K562 (cell line): ENCODE measurements at regions not wholly inside any gene's neighbourhood (a gene's known extent, or its start where the extent isn't known, plus 50 kb on each side); places are given as distances from the start of the nearest gene placed in this dataset.

Source experiments
- ATAC-seq: fragments of 200-7000 bp; cut with Tn5 transposase; 3 replicates; pipeline ENCODE4 v1.9.1; 2020; ENCODE audit warnings: moderate library complexity
- BruUV-seq: library from RNA; stranded (reverse); fragments of 400-500 nt; replicated peaks from 2 replicates; lab custom pipeline; 2021; lab: Mats Ljungman, UMichigan
- CTCF ChIA-PET: fragments of 300-600 bp; formaldehyde crosslinking; extraction: SDS; loops from one replicate; lab custom pipeline; 2021; ENCODE audit warnings: low intra/inter-chr PET ratio; lab: Yijun Ruan, JAX
- POLR2A ChIA-PET: fragments of 300-600, 350-650 bp; sonication (Branson Sonifier 250); formaldehyde crosslinking; extraction: SDS; loops from one replicate; lab custom pipeline; 2021; ENCODE audit warnings: antibody characterized with exemption, inconsistent platforms; lab: Yijun Ruan, JAX
- DNase-seq, 4 experiments: peaks; one replicate each; pipeline versions ENCODE4 v3.0.0 to v3.0.0-alpha.2; 2011 to 2018; ENCODE audit warnings: low spot score in 3 of 4, mixed read lengths in 3 of 4; ENCODE audit errors: extremely low read depth in 1 of 4
- FAIRE-seq: peaks from 2 replicates; lab custom pipeline; 2011; peaks lifted over from hg19 to GRCh38; lab: Jason Lieb, UNC
- H2AFZ ChIP-seq: 2 replicates; pipeline ENCODE4 v1.6.0; 2011; ENCODE audit warnings: low read depth, low read length, control low read depth, inconsistent platforms
- H3K27ac ChIP-seq: fragments of 200-600 bp; 3 replicates; pipeline ENCODE4 v1.8.0; 2011; ENCODE audit warnings: low read depth, mild to moderate bottlenecking, control low read depth, inconsistent platforms, low read length, moderate library complexity, mixed read lengths; ENCODE audit errors: extremely low read depth
- H3K27me3 ChIP-seq, 2 experiments: fragments of 300-600 bp in 1 of 2; 2 replicates in 1 of 2; 3 replicates in 1 of 2; pipeline versions ENCODE4 v1.6.0 to v1.8.0; 2011; ENCODE audit warnings: inconsistent platforms in 2 of 2, low read length in 2 of 2, mild to moderate bottlenecking in 1 of 2, mixed read lengths in 1 of 2, moderate library complexity in 1 of 2; ENCODE audit not compliant: control insufficient read depth in 2 of 2, insufficient read depth in 2 of 2
- H3K36me3 ChIP-seq: fragments of 300-600 bp; 3 replicates; pipeline ENCODE4 v1.8.0; 2011; ENCODE audit warnings: mild to moderate bottlenecking, low read length, inconsistent platforms; ENCODE audit not compliant: control insufficient read depth, insufficient read depth
- H3K4me1 ChIP-seq, 2 experiments: fragments of 200-600 bp in 1 of 2; replicated peaks in 1 of 2; 2 replicates in 1 of 2; 3 replicates in 1 of 2; pipeline versions ENCODE4 v1.5.1 to v1.8.0; 2011; ENCODE audit warnings: inconsistent platforms in 2 of 2, low read length in 2 of 2, mild to moderate bottlenecking in 1 of 2, mixed read lengths in 1 of 2, moderate library complexity in 1 of 2; ENCODE audit not compliant: control insufficient read depth in 2 of 2, insufficient read depth in 2 of 2
- H3K4me2 ChIP-seq: 2 replicates; pipeline ENCODE4 v1.6.1; 2011; ENCODE audit warnings: low read length, control low read depth, inconsistent platforms, mixed read lengths; ENCODE audit not compliant: insufficient read depth
- H3K4me3 ChIP-seq: fragments of 200-600 bp; sonication (generic), shearing (Covaris generic); 2 replicates; pipeline ENCODE4 v1.5.1; 2016; ENCODE audit warnings: control low read depth, inconsistent platforms
- H3K79me2 ChIP-seq: fragments of 200-600 bp; 3 replicates; pipeline ENCODE4 v1.8.0; 2011; ENCODE audit warnings: low read length, inconsistent platforms; ENCODE audit not compliant: control insufficient read depth, insufficient read depth
- H3K9ac ChIP-seq, 2 experiments: 2 replicates each; pipeline versions ENCODE4 v1.6.0 to v1.6.1; 2011; ENCODE audit warnings: low read depth in 2 of 2, low read length in 2 of 2, control low read depth in 1 of 2, inconsistent platforms in 1 of 2, mild to moderate bottlenecking in 1 of 2, mixed read lengths in 1 of 2; ENCODE audit not compliant: insufficient read depth in 1 of 2
- H3K9me1 ChIP-seq: one replicate; pipeline ENCODE4 v1.6.0; 2011; ENCODE audit warnings: inconsistent platforms, mild to moderate bottlenecking, low read length, moderate library complexity; ENCODE audit not compliant: control insufficient read depth, insufficient read depth
- H3K9me3 ChIP-seq: replicated peaks from 2 replicates; pipeline ENCODE4 v1.5.1; 2011; ENCODE audit warnings: low read depth, low read length, inconsistent platforms; ENCODE audit not compliant: control insufficient read depth, insufficient read depth
- H4K20me1 ChIP-seq: replicated peaks from 2 replicates; pipeline ENCODE4 v1.6.1; 2011; ENCODE audit warnings: low read length, inconsistent platforms, mixed read lengths; ENCODE audit not compliant: control insufficient read depth, insufficient read depth
- ATF7 ChIP-seq: fragments of 450-650 bp; IDR thresholded peaks from 2 replicates; pipeline ENCODE4 v1.7.1; 2014; ENCODE audit warnings: mild to moderate bottlenecking, moderate library complexity
- DIDO1 ChIP-seq: fragments of 450-650 bp; IDR thresholded peaks from 2 replicates; pipeline ENCODE4 v1.6.1; 2016; ENCODE audit warnings: low read depth, missing biosample characterization, missing genetic modification characterization
- NCOR1 ChIP-seq: fragments of 450-650 bp; IDR thresholded peaks from 2 replicates; pipeline ENCODE4 v1.6.1; 2016; ENCODE audit warnings: mild to moderate bottlenecking, moderate library complexity
- NFYB ChIP-seq: IDR thresholded peaks from 2 replicates; pipeline ENCODE4 v1.6.1; 2011; ENCODE audit warnings: mild to moderate bottlenecking, moderate library complexity; ENCODE audit not compliant: insufficient read length; ENCODE audit errors: extremely low read depth
- TEAD4 ChIP-seq, 2 experiments: sonication (generic) in 1 of 2; formaldehyde crosslinking in 1 of 2; IDR thresholded peaks; 2 replicates each; pipeline versions ENCODE4 v1.6.1 to v1.8.0; 2012 to 2022; ENCODE audit warnings: borderline replicate concordance in 1 of 2, inconsistent platforms in 1 of 2, low read length in 1 of 2, mild to moderate bottlenecking in 1 of 2, missing genetic modification reagents in 1 of 2
- THRAP3 ChIP-seq: fragments of 450-650 bp; IDR thresholded peaks from 2 replicates; pipeline ENCODE4 v1.6.1; 2016; ENCODE audit warnings: mild to moderate bottlenecking, inconsistent platforms, borderline replicate concordance
- ZNF165 ChIP-seq: fragments of 250-450 bp; sonication (Bioruptor Pico); IDR thresholded peaks from 2 replicates; pipeline ENCODE4 v1.4.0; 2020; ENCODE audit warnings: borderline replicate concordance
- ZNF584 ChIP-seq: fragments of 200-800 bp; sonication (Bioruptor generic); IDR thresholded peaks from 2 replicates; pipeline ENCODE4 v1.6.1; 2016; ENCODE audit warnings: low read depth, mild to moderate bottlenecking, missing genetic modification characterization, missing compliant biosample characterization
- WGBS: fragments of 100-300 bp; shearing (Covaris generic); methylation state at CpG from one replicate; pipeline ENCODE4 v1.1.6; 2016; ENCODE audit warnings: low coverage, mixed read lengths; ENCODE audit not compliant: insufficient coverage; ENCODE audit errors: missing lambda C conversion rate; 5-methylcytosine and 5-hydroxymethylcytosine counted together
- in situ Hi-C: fragments of 300-500 bp; cut with MboI; formaldehyde crosslinking; loops from 4 replicates; pipeline ENCODE4 v1.15.0; 2018; ENCODE audit warnings: inconsistent platforms, mixed read lengths
- intact Hi-C: fragments of 100-400 bp; cut with micrococcal nuclease; formaldehyde crosslinking; loops from 2 replicates; pipeline ENCODE4 v1.14.2; 2022
- TF ChIP-seq, protein P1 (sequence below): sonication (generic); formaldehyde crosslinking; IDR thresholded peaks from 2 replicates; pipeline ENCODE4 v1.8.0; 2022; ENCODE audit warnings: mild to moderate bottlenecking, missing genetic modification reagents, borderline replicate concordance
- TF ChIP-seq, protein P2 (sequence below): fragments of 250-450 bp; sonication (Bioruptor Pico); IDR thresholded peaks from 2 replicates; pipeline ENCODE4 v1.8.0; 2021; ENCODE audit warnings: moderate library complexity, mild to moderate bottlenecking, inconsistent platforms

DNA sequence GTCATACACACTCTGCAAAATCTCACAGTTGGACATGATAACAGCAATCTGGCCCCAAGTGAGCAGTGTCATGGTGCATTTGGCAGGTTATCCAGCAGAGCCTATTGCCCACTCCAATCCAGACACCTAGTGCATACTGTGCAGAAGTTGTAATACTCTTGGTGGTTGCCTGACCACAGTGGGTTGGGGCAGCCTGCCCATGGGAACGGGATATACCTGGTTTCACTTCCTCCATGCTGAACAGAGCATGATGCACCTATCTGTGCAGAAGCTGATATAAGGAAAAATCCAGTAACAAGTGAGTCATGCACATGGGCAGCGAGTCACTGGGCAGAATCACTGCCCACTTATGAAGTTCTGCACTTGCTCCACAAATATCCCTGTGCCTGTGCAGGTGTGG is 105.3 kb upstream of the IGSF1 start:
- Histone ChIP-seq H3K36me3 (no peaks in the 10 kb centered on the region), H3K27ac (no peak overlapping the region), H3K4me1 (no peaks in the 10 kb centered on the region), H3K9me3 (no peaks in the 10 kb centered on the region), H3K79me2 (no peaks in the 10 kb centered on the region), H3K4me3 (no peak overlapping the region), H3K27me3 (no peaks in the 10 kb centered on the region), H3K4me2 (no peak overlapping the region), H2AFZ (no peak overlapping the region), H3K9ac (no peak overlapping the region), H4K20me1 (no peaks in the 10 kb centered on the region), H3K9me1 (no peaks in the 10 kb centered on the region)
- FAIRE-seq, result no peak
- ChIA-PET POLR2A (no interaction called here), CTCF (no interaction called here)
- ATAC-seq, result no peak
- WGBS, result 7% methylated on average over 2 of the region's 2 CpGs
- intact Hi-C loops, result no loop called here
- BruUV-seq, result no TSS peak
- in situ Hi-C loops, result no loop called here
- TF ChIP-seq THRAP3 (no peak), DIDO1 (tag) (no peak), ATF7 (no peak), NCOR1 (no peak), TEAD4 (IDR thresholded peaks at IDR 0.05; ENCODE audit: low read length) (no peak), TEAD4 (CRISPR knock-in tag; IDR thresholded peaks at IDR 0.05; ENCODE audit: borderline replicate concordance) (no peak), ZNF584 (CRISPR knock-in tag) (no peak), ZNF165 (CRISPR knock-in tag) (no peak), NFYB (no peak)
- TF ChIP-seq, protein P1, sequence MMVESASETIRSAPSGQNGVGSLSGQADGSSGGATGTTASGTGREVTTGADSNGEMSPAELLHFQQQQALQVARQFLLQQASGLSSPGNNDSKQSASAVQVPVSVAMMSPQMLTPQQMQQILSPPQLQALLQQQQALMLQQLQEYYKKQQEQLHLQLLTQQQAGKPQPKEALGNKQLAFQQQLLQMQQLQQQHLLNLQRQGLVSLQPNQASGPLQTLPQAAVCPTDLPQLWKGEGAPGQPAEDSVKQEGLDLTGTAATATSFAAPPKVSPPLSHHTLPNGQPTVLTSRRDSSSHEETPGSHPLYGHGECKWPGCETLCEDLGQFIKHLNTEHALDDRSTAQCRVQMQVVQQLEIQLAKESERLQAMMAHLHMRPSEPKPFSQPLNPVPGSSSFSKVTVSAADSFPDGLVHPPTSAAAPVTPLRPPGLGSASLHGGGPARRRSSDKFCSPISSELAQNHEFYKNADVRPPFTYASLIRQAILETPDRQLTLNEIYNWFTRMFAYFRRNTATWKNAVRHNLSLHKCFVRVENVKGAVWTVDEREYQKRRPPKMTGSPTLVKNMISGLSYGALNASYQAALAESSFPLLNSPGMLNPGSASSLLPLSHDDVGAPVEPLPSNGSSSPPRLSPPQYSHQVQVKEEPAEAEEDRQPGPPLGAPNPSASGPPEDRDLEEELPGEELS (CRISPR knock-in tag), result no peak
- TF ChIP-seq, protein P2, sequence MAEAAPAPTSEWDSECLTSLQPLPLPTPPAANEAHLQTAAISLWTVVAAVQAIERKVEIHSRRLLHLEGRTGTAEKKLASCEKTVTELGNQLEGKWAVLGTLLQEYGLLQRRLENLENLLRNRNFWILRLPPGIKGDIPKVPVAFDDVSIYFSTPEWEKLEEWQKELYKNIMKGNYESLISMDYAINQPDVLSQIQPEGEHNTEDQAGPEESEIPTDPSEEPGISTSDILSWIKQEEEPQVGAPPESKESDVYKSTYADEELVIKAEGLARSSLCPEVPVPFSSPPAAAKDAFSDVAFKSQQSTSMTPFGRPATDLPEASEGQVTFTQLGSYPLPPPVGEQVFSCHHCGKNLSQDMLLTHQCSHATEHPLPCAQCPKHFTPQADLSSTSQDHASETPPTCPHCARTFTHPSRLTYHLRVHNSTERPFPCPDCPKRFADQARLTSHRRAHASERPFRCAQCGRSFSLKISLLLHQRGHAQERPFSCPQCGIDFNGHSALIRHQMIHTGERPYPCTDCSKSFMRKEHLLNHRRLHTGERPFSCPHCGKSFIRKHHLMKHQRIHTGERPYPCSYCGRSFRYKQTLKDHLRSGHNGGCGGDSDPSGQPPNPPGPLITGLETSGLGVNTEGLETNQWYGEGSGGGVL (CRISPR knock-in tag), result no peak
- DNase-seq, result no peak
